ENCODE measurements at regions not wholly inside any gene's neighbourhood (a gene's known extent, or its start where the extent isn't known, plus 50 kb on each side); places are given as distances from the start of the nearest gene placed in this dataset.

GRCh38 chr10:43912469-43912868 is 263.8 kb upstream of the ZNF32 start:
- TF ChIP-seq CTCF (IDR thresholded peaks at IDR 0.05 in 2 of 3, conservative IDR thresholded peaks at IDR 0.05 in 1 of 3; ENCODE audit: borderline replicate concordance in 1 of 3, insufficient read depth in 1 of 3, low read depth in 2 of 3, low read length in 2 of 3) = no peak
- no peak for TF ChIP-seq ZNF274 (IDR thresholded peaks at IDR 0.05; ENCODE audit: low read depth, low read length)
- no peak for TF ChIP-seq REST (IDR thresholded peaks at IDR 0.05; ENCODE audit: low read depth)
- TF ChIP-seq POLR2A (IDR thresholded peaks at IDR 0.05; ENCODE audit: borderline replicate concordance, extremely low read depth, insufficient read depth, insufficient read length) = no peak
- TF ChIP-seq RAD21 (IDR thresholded peaks at IDR 0.05; ENCODE audit: low read depth) = no peak
- no peak for TF ChIP-seq EZH2phosphoT487 (IDR thresholded peaks at IDR 0.05; ENCODE audit: borderline replicate concordance)
- no peak for TF ChIP-seq EGR1 (IDR thresholded peaks at IDR 0.05; ENCODE audit: low read depth)
- no peak for TF ChIP-seq ELF1 (IDR thresholded peaks at IDR 0.05; ENCODE audit: borderline replicate concordance, low read depth)
- TF ChIP-seq CEBPB (IDR thresholded peaks at IDR 0.05; ENCODE audit: low read depth) = no peak
- TF ChIP-seq POLR2AphosphoS5 (IDR thresholded peaks at IDR 0.05; ENCODE audit: low read depth, low read length) = no peak
- TF ChIP-seq ZFX (IDR thresholded peaks at IDR 0.05) = no peak
- no peak for TF ChIP-seq EZH2 (IDR thresholded peaks at IDR 0.05)

All from HCT116 (cell line).